Testis (tissue), 2 donors: ENCODE measurements at regions not wholly inside any gene's neighbourhood (a gene's known extent, or its start where the extent isn't known, plus 50 kb on each side); places are given as distances from the start of the nearest gene placed in this dataset.

ENCODE experiments used
- CTCF ChIP-seq, 3 experiments: fragments of 450-650 bp in 2 of 3; fragments of 200-600 bp in 1 of 3; sonication (generic) in 1 of 3; IDR thresholded peaks; one replicate each; pipeline ENCODE4 v1.5.1; 2016 to 2019; ENCODE audit warnings: antibody characterized with exemption in 3 of 3, mild to moderate bottlenecking in 2 of 3, moderate library complexity in 1 of 3
- POLR2A ChIP-seq: fragments of 450-650 bp; IDR thresholded peaks from one replicate; pipeline ENCODE4 v1.6.1; 2017; ENCODE audit warnings: antibody characterized with exemption, mild to moderate bottlenecking, moderate library complexity

DNA sequence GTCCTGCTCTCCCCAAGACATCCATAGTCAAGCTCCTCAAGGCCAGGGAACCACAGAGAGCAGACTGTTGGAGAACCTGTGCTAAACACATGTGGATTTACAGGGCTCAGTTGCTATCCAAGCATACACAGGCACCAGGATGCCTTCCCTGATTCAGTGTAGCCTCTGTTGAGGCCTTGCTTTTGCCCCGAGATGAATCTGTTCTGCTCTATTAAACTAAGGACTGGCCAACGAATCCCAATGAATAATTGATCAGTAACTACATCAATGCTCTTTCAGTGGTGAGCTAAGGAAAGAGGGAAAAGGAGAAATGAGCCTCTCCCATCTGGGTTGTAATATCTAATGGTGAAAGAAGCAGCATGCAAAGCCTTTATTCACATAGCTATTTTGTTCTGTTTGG, 58.7 kb upstream of the SPTBN1 start:
- TF ChIP-seq CTCF (IDR thresholded peaks at IDR 0.05) (no peak), POLR2A (no peak)
